PC-9 (cell line): ENCODE measurements at regions not wholly inside any gene's neighbourhood (a gene's known extent, or its start where the extent isn't known, plus 50 kb on each side); places are given as distances from the start of the nearest gene placed in this dataset.

Source experiments
- CTCF ChIP-seq: fragments of 200-600 bp; sonication (generic); conservative IDR thresholded peaks from 2 replicates; pipeline ENCODE4 v1.6.1; 2017; ENCODE audit warnings: mixed run types, antibody characterized with exemption, mild to moderate bottlenecking, moderate library complexity
- EZH2 ChIP-seq: fragments of 200-600 bp; sonication (generic); IDR thresholded peaks from 2 replicates; pipeline ENCODE4 v1.8.0; 2017; ENCODE audit warnings: antibody characterized with exemption, low read depth

- no peak for TF ChIP-seq EZH2
- TF ChIP-seq CTCF: no peak
These were observed 134.3 kb downstream of the ANKRD60 start for GRCh38 chr20:58094160-58094559.
